ENCODE measurements at regions not wholly inside any gene's neighbourhood (a gene's known extent, or its start where the extent isn't known, plus 50 kb on each side); places are given as distances from the start of the nearest gene placed in this dataset.

DNA sequence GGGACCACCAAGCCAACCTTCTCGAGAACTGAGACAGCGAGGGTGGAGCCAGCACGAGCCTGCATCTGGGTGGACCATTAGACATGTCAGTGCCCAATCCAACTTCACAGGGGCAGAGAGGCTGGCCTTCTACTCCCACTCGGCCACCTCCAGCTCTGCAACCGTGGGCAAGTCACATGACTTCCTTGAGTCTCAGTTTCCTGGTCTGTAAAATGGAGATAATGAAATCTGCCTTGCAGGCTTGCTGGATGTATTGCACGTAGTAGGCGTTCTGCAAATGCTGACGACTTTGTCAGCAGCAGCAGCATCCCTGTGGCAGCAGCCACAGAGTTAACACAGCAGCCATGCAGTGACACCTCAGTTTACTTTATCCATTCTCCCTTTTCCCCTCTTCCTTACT, 208.9 kb downstream of the GLI2 start:
- no peaks in the 10 kb centered on the region for H3K9me3 ChIP-seq (ENCODE audit: control insufficient read depth, insufficient read depth, low read length)
- H3K36me3 ChIP-seq (ENCODE audit: control insufficient read depth, insufficient read depth, low read length) = peaks cover 3% of the 10 kb centered on the region; the same call in 1 of the 2 replicates
- no peaks in the 10 kb centered on the region for H3K27me3 ChIP-seq (ENCODE audit: control insufficient read depth, insufficient read depth, low read length)
- no peak overlapping the region for H3K4me3 ChIP-seq (ENCODE audit: low read length)
- WGBS (ENCODE audit: insufficient coverage, insufficient read length) = no CpG with 5 or more reads among the region's 8 CpGs
- H3K4me1 ChIP-seq (ENCODE audit: control insufficient read depth, insufficient read depth, low read length) = no peaks in the 10 kb centered on the region
- no peak for DNase-seq (ENCODE audit: low read depth, low spot score)
- no peak overlapping the region for H3K27ac ChIP-seq (ENCODE audit: low read length)

DNA sequence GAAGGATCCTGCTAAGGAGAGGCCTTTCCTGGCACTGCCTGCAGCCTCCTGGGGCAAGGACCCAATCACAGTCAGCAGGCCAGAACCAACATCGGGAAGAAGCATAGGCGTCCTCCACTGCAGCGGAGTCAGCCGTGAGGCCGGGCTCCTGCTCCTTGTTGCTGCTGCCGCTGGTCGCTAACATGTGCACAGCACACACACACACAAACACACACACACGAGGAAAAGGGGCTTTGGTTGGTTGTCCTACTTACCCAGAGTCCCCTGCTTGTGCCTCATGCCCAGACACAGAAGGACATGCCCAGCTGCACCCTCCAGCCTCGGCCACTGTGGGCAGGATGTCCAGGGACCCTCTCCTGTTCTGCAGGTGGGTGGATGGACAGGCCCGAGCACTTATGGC, 209.4 kb downstream of the GLI2 start:
- DNase-seq (ENCODE audit: low read depth, low spot score) = no peak
- H3K27ac ChIP-seq (ENCODE audit: low read length) = no peak overlapping the region
- H3K27me3 ChIP-seq (ENCODE audit: control insufficient read depth, insufficient read depth, low read length) = no peaks in the 10 kb centered on the region
- H3K4me1 ChIP-seq (ENCODE audit: control insufficient read depth, insufficient read depth, low read length) = no peaks in the 10 kb centered on the region
- no peaks in the 10 kb centered on the region for H3K9me3 ChIP-seq (ENCODE audit: control insufficient read depth, insufficient read depth, low read length)
- peaks cover 3% of the 10 kb centered on the region; the same call in 1 of the 2 replicates for H3K36me3 ChIP-seq (ENCODE audit: control insufficient read depth, insufficient read depth, low read length)
- WGBS (ENCODE audit: insufficient coverage, insufficient read length) = no CpG with 5 or more reads among the region's 10 CpGs
- H3K4me3 ChIP-seq (ENCODE audit: low read length) = no peak overlapping the region

DNA sequence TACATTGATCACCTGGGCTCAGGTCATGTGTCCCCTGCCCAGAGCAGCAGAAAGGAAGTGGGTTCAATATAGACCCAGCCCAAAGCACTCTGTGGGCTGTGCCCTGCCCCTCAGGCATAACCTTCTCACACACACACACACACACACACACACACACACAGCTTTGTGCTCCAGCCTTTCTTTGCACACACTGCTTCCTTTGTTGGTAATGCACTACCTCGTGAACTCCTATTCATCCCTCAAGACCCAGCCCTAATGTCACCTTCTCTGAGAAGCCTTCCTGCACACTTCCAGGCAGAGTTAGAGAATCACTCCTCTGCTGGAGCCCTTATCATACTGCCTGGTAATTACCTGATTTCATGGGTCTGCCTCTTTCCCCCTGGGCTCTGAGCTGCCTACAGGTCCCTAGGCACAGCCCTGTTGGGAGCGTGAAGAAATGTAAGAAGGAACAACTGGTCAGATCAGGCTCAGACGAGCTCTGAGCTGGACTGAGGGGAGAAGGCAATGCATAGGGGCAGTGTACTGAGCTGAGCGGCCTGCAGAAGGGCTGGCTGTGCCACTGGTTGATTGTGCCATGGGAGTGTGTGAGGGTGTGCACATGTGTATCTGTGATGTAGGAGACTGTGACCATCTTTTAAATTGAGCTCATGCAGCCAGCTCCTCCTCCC, 210.3 kb downstream of the GLI2 start:
- Histone ChIP-seq H3K27me3 (ENCODE audit: control insufficient read depth, insufficient read depth, low read length) (no peaks in the 10 kb centered on the region), H3K36me3 (ENCODE audit: control insufficient read depth, insufficient read depth, low read length) (peaks cover 3% of the 10 kb centered on the region; the same call in 1 of the 2 replicates), H3K4me3 (ENCODE audit: low read length) (no peak overlapping the region), H3K9me3 (ENCODE audit: control insufficient read depth, insufficient read depth, low read length) (no peaks in the 10 kb centered on the region), H3K4me1 (ENCODE audit: control insufficient read depth, insufficient read depth, low read length) (no peaks in the 10 kb centered on the region), H3K27ac (ENCODE audit: low read length) (no peak overlapping the region)
- no CpG with 5 or more reads among the region's 4 CpGs for WGBS (ENCODE audit: insufficient coverage, insufficient read length)
- no peak for DNase-seq (ENCODE audit: low read depth, low spot score)

DNA sequence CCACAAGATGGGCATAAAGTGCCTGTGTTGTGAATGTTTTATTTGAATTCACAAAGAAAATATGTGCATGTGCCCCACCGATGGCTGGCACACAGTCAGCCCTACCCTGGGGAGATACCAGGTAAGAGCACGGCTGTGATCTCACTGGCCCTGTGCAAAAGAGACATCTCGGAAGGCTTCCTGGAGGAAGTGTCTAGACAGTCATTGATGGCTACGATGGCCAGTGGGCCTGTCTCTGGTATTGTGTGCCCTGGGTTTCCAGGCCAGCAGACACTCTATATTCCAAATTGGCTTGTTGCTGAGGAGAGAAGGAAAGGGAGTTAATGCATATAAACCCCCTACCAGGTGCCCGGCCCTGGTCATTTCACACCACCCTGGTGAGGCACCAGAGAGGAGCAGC, 211.7 kb downstream of the GLI2 start:
- H3K36me3 ChIP-seq (ENCODE audit: control insufficient read depth, insufficient read depth, low read length) = peaks cover 3% of the 10 kb centered on the region; the same call in 1 of the 2 replicates
- peaks cover 1% of the 10 kb centered on the region; the same call in 1 of the 2 replicates for H3K4me1 ChIP-seq (ENCODE audit: control insufficient read depth, insufficient read depth, low read length)
- H3K4me3 ChIP-seq (ENCODE audit: low read length) = no peak overlapping the region
- no peak for DNase-seq (ENCODE audit: low read depth, low spot score)
- H3K27ac ChIP-seq (ENCODE audit: low read length) = no peak overlapping the region
- no CpG with 5 or more reads among the region's 5 CpGs for WGBS (ENCODE audit: insufficient coverage, insufficient read length)
- H3K9me3 ChIP-seq (ENCODE audit: control insufficient read depth, insufficient read depth, low read length) = no peaks in the 10 kb centered on the region
- H3K27me3 ChIP-seq (ENCODE audit: control insufficient read depth, insufficient read depth, low read length) = no peaks in the 10 kb centered on the region

DNA sequence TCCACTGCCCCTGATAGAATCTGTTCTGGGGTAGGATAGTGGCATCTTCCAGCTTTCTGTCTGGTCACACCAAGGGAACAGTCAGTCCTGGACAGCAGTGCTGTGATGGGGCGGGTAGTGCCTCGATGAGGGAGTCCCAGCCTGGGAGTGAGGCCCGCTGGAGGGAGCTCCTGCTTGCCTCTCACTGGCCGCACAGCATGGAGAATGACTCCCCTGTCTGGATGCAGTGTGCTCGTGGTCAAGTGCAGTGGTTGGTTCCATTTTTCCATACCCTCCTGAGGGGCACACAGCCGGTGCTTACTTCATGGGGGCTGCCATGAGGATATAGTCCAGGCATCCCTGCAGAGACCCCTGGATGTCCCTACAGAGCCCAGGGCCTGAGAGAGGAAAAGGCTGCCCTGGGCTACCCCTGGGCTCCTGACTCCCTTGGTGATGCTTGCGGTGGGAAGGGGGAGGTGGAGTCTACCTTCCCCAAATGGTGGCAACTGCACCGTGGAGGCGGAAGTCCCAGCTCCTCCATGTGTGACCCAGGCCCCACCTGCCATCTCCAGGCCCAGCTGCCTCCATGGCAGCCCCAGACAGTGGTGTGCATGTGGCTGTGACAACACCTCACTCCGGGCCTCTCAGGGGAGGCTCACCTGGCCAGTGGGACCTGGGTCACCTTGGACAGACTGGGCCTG, 212.5 kb downstream of the GLI2 start:
- Histone ChIP-seq H3K4me3 (ENCODE audit: low read length) (no peak overlapping the region), H3K27me3 (ENCODE audit: control insufficient read depth, insufficient read depth, low read length) (no peaks in the 10 kb centered on the region), H3K9me3 (ENCODE audit: control insufficient read depth, insufficient read depth, low read length) (no peaks in the 10 kb centered on the region), H3K27ac (ENCODE audit: low read length) (no peak overlapping the region), H3K4me1 (ENCODE audit: control insufficient read depth, insufficient read depth, low read length) (peaks cover 1% of the 10 kb centered on the region; the same call in 1 of the 2 replicates), H3K36me3 (ENCODE audit: control insufficient read depth, insufficient read depth, low read length) (no peaks in the 10 kb centered on the region; the same call in 1 of the 2 replicates)
- DNase-seq (ENCODE audit: low read depth, low spot score) = no peak
- WGBS (ENCODE audit: insufficient coverage, insufficient read length) = no CpG with 5 or more reads among the region's 10 CpGs

DNA sequence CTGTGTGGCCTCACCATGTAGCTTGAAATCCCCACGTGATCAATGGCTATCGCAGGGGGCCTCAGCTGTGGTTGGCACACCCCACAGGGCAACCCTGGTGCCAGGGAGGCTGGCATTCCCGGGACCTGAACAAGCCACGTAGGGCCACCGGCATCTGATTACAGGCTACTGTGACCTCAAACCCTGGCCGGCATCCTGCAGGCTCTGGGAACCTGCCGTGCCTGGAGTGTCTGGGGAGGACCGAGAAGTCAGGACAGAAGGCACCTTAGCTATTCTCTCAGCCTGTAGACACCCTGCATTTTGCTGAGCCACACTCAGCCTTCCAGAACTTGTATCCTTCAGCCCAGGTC, 213.0 kb downstream of the GLI2 start:
- Histone ChIP-seq H3K9me3 (ENCODE audit: control insufficient read depth, insufficient read depth, low read length) (no peaks in the 10 kb centered on the region), H3K27me3 (ENCODE audit: control insufficient read depth, insufficient read depth, low read length) (no peaks in the 10 kb centered on the region), H3K27ac (ENCODE audit: low read length) (no peak overlapping the region), H3K4me3 (ENCODE audit: low read length) (no peak overlapping the region), H3K36me3 (ENCODE audit: control insufficient read depth, insufficient read depth, low read length) (no peaks in the 10 kb centered on the region; the same call in 1 of the 2 replicates), H3K4me1 (ENCODE audit: control insufficient read depth, insufficient read depth, low read length) (peaks cover 1% of the 10 kb centered on the region; the same call in 1 of the 2 replicates)
- DNase-seq (ENCODE audit: low read depth, low spot score) = no peak
- no CpG with 5 or more reads among the region's 8 CpGs for WGBS (ENCODE audit: insufficient coverage, insufficient read length)

DNA sequence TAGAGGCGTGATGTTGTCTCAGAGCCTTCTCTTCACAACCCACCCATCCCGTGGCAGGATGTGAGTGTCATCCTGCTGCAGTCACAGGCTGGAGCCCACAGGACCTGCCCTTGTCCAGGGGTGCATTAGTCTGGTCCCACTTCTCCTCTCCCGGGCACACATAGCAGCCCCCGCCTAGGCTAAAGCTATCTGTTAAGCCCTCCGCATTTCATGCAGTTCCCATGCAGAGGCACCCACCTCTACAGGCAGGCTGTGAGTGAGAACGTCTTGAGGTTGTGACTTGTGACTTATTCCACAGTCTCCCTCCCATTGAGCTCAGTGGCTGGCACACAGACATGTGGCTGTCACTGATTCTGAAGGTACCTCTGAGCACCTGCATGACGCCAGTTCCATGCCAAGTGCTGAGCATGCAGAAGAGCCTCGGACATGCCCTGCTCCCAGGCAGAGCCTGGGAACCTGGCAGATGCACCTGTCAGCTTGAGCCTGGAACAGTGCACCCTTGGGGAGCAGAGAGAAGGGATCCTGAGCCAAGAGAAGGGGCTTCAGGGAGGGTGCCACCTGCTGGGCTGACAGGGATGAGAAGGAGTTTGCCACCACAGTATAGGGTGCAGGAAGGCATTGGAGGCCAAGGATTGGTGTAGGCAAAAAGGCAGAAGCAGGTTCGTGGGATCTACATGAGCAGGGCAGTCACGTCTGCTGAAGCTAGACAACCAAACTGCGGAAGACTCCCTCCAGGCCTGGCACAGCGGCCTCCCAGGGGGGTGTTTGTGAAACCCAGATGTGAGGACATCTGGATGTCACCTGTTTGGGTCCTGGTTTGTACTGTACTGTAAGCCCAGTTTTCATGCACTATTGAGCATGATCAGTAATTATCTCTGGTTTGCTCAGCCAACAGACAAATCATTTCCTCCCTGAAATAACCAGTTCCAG, 213.6 kb downstream of the GLI2 start:
- Histone ChIP-seq H3K27me3 (ENCODE audit: control insufficient read depth, insufficient read depth, low read length) (no peaks in the 10 kb centered on the region), H3K9me3 (ENCODE audit: control insufficient read depth, insufficient read depth, low read length) (no peaks in the 10 kb centered on the region), H3K4me3 (ENCODE audit: low read length) (no peak overlapping the region), H3K4me1 (ENCODE audit: control insufficient read depth, insufficient read depth, low read length) (peaks cover 1% of the 10 kb centered on the region; the same call in 1 of the 2 replicates), H3K27ac (ENCODE audit: low read length) (no peak overlapping the region), H3K36me3 (ENCODE audit: control insufficient read depth, insufficient read depth, low read length) (no peaks in the 10 kb centered on the region; the same call in 1 of the 2 replicates)
- WGBS (ENCODE audit: insufficient coverage, insufficient read length) = no CpG with 5 or more reads among the region's 12 CpGs
- no peak for DNase-seq (ENCODE audit: low read depth, low spot score)

DNA sequence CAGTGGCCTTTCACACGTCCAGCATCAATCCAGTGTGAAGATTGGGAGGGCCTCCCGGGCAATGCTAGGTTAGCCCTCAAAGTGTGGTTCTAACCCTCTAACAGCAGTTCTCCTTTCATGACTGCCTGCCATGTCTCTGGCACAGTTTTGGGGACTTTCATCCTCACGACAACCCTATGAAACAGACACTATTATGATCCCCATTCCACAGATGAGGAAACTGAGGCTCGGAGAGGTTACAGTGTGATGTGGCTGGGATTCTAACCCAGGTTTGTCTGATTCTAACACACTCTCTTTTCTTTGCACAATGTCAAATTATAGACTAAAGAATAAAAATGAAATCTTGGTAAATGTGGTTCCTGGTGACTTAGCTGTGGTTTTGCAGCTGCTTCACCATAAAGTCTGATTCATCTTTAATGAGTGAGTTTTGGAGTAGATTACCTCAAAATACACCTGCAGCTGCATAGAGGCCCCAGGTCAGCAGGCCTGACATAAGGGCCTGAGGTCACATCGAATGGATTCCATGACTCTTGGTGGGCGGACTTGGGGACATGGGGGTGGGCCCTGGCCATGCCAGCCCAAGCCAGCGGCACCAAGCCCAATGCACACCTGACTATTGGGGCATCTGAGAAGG, 214.4 kb downstream of the GLI2 start:
- Histone ChIP-seq H3K27ac (ENCODE audit: low read length) (no peak overlapping the region), H3K4me3 (ENCODE audit: low read length) (no peak overlapping the region), H3K36me3 (ENCODE audit: control insufficient read depth, insufficient read depth, low read length) (no peaks in the 10 kb centered on the region; the same call in 1 of the 2 replicates), H3K4me1 (ENCODE audit: control insufficient read depth, insufficient read depth, low read length) (peaks cover 1% of the 10 kb centered on the region; the same call in 1 of the 2 replicates), H3K9me3 (ENCODE audit: control insufficient read depth, insufficient read depth, low read length) (no peaks in the 10 kb centered on the region), H3K27me3 (ENCODE audit: control insufficient read depth, insufficient read depth, low read length) (no peaks in the 10 kb centered on the region)
- no CpG with 5 or more reads among the region's 7 CpGs for WGBS (ENCODE audit: insufficient coverage, insufficient read length)
- DNase-seq (ENCODE audit: low read depth, low spot score) = no peak

DNA sequence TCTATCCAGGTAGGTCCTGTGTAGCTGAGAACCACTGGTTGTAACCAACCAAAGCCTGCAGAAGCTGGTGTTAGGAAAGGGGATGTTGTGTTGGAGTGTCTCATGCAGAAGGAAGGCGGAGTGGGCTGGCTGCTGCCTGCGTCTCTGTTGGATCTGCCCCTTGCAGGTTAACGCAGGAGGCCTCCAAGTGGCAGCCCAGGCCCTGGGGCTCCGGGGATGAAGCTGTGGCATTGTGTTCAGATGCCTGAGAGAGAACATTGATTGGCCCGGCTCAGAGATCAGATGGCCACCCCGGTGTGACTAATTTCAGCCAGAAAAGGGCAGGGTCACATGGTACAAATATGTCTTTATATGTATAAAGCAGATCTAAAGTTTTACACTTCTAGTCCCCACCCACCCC, 216.0 kb downstream of the GLI2 start:
- DNase-seq (ENCODE audit: low read depth, low spot score) = no peak
- Histone ChIP-seq H3K36me3 (ENCODE audit: control insufficient read depth, insufficient read depth, low read length) (no peaks in the 10 kb centered on the region; the same call in 1 of the 2 replicates), H3K27ac (ENCODE audit: low read length) (no peak overlapping the region), H3K27me3 (ENCODE audit: control insufficient read depth, insufficient read depth, low read length) (no peaks in the 10 kb centered on the region), H3K4me3 (ENCODE audit: low read length) (no peak overlapping the region), H3K9me3 (ENCODE audit: control insufficient read depth, insufficient read depth, low read length) (no peaks in the 10 kb centered on the region), H3K4me1 (ENCODE audit: control insufficient read depth, insufficient read depth, low read length) (peaks cover 1% of the 10 kb centered on the region; the same call in 1 of the 2 replicates)
- no CpG with 5 or more reads among the region's 6 CpGs for WGBS (ENCODE audit: insufficient coverage, insufficient read length)

DNA sequence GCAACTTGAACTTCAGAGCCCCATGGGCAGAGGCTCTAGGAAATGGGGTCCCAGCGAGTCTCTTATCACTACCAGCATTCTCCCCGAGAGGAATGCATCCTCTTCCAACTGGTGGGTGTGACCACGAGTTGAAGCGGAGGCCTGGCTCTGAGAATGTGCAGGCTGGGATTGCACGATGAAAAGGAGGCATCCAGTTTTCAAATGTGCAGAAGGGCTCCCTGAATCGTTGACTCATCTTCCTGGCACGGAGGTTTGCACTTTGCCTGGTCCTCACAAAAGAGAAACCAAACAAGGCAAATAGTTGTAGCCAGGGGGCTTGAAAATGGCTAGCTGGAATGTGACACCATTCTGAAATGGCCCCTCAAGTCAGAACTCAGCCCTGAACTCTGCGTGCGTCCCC, 216.7 kb downstream of the GLI2 start:
- Histone ChIP-seq H3K4me3 (ENCODE audit: low read length) (no peak overlapping the region), H3K4me1 (ENCODE audit: control insufficient read depth, insufficient read depth, low read length) (peaks cover 1% of the 10 kb centered on the region; the same call in 1 of the 2 replicates), H3K27ac (ENCODE audit: low read length) (no peak overlapping the region), H3K27me3 (ENCODE audit: control insufficient read depth, insufficient read depth, low read length) (no peaks in the 10 kb centered on the region), H3K36me3 (ENCODE audit: control insufficient read depth, insufficient read depth, low read length) (no peaks in the 10 kb centered on the region; the same call in 1 of the 2 replicates), H3K9me3 (ENCODE audit: control insufficient read depth, insufficient read depth, low read length) (no peaks in the 10 kb centered on the region)
- no peak for DNase-seq (ENCODE audit: low read depth, low spot score)
- no CpG with 5 or more reads among the region's 9 CpGs for WGBS (ENCODE audit: insufficient coverage, insufficient read length)

Data from iPS DF 6.9 (cell line).